GM19452 (cell line): ENCODE measurements at regions not wholly inside any gene's neighbourhood (a gene's known extent, or its start where the extent isn't known, plus 50 kb on each side); places are given as distances from the start of the nearest gene placed in this dataset.

Experiments
- ATAC-seq: cut with Tn5 transposase; IDR thresholded peaks from one replicate; pipeline ENCODE4 v1.9.1; 2021; ENCODE audit not compliant: unreplicated experiment

DNA sequence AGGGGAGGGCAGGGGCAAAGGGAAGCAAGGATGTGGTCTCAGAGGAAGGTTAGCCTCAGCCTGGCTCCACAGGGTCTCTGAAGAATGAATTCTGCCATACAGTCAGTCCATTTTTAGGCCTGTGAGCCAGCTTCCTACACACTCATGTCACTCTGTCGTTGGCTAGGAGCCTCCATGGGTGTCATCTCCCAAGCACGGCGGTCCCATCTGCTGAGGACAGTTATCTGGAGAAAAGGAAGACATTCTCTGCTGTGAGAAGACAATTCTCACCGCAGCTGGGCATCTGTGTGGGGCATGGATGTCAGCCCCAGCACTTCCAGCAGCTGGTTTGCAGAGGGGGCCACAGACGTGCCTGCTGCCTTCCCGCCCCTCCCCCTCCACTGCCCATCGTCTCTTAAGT is 167.6 kb downstream of the LINC00237 start:
- no peak for ATAC-seq

DNA sequence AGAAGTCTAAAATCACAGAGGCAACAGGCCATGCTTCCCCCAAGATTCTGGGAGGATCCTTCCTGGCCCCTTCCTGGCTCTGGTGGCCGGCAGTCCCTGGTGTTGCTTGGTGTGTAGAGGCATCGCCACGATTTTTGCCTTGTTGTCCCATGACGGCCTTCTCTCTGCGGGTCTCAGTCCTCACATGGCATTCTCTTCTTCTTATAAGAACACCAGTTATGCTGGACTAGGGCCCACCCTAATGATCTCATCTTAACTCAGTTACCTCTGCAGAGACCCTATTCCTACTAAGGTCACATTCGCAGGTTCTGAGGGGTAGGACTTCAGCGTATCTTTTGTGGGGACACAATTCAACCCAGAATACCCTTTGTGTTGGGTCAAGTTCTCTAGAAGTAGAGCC is 168.0 kb downstream of the LINC00237 start:
- no peak for ATAC-seq

DNA sequence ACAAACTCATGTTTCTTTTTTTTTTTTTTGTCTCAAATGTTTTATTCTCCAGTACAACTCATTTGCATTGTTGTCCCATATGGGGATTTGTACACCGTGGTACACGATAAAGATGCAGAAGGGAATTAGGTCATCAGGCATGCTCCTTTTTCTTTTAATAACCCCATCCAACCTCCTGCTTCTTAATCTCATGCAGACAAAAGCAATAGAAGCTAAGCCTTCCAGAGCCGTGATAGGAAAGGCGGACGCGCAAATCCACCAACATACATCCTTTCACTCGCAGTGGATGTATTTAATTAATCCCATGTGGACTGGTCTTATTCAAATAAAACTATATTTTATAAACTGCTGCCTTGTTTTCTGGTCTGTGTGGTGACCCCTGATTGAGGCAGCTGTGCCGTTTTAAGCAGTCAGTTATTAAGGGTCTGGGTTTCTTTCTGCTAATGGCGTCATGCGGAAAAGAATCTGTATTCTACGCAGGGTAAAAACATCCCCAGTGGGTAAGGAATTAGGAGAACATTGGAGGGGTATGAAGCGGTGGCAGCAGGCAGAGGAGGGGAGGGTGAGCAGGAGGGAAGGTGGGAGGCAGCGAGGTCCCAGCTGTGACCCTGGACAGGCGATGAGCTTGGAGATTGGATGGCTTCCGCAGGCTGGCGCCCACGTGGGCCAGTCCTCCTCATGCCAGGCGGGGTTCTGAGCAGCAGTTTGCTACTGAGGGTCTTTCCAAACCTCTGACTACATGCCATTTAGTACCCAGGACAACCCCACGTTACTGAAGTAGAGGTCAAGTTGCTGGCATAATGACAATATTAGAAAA is 172.8 kb downstream of the LINC00237 start:
- ATAC-seq = no peak

DNA sequence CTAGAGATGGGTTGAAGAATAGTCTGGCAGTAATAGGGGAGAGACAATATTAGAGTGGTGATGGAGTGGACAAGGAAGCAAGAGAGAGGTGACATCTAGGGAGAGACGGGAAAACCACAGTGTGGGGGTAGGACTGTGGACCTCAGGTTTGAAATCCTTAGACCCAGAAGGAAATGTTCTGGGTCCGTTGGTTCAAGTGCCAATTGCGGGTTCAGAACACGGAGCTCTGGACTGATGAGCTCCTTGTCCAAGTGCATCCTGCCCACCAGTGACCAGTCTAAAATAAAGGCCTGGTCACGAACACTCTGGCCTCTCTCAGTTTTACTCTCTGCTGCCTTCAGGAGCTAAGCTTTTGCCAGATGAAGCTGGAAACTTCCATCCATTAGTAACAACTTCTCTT is 174.0 kb downstream of the LINC00237 start:
- no peak for ATAC-seq

DNA sequence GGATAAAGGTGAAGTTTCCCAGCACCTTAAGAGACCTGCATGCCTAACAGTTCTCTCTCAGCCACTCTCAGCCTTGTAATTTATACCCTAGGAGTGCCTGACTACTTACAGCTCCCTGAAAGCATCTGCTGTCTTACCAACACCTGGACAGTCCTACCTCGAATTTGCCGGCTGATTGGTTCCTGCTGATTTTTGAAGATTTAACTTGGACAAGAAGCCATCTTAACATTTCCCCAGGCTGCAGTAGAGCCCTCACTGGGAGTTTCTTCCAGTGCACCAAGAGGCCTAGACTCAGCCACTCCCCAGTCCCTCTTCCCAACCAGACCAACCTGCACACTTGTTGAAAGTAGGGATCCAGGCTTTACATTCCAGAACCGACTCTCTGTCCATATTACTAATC is 174.5 kb downstream of the LINC00237 start:
- ATAC-seq = no peak

DNA sequence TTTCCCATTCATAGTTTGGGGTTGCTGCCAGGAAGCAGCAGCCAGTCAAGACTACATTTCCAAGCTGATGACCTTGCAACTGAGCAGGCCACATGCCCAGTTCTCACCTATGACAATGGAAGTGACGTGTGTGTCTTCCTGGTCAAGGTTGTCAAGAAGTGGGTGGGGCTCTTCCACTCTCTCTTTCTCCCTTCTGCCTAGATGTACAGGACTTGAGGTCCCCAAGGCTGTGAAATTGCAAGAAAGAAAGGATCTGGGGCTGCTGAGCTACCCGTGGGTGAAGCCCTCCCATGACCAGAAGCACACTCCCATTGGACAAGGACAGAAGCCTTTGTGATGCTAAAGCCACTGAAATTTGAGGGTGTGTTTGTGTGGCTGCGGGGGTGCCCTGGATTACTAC is 175.1 kb downstream of the LINC00237 start:
- no peak for ATAC-seq

DNA sequence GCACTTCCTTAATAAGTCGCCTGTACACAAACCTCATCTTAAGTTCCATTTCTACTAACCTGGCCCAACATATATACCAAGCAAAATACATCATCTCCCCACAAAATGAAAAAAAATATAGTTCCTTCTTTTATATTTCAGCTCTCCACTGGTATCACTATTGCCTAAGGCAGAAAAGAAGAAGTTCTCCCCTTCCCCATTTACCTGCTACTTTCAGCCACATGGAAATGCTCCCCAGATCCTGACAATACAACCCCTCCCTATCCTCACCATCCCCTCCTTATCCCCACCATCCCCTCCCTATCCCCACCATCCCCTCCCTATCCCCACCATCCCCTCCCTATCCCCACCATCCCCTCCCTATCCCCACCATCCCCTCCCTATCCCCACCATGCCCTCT is 175.7 kb downstream of the LINC00237 start:
- no peak for ATAC-seq

DNA sequence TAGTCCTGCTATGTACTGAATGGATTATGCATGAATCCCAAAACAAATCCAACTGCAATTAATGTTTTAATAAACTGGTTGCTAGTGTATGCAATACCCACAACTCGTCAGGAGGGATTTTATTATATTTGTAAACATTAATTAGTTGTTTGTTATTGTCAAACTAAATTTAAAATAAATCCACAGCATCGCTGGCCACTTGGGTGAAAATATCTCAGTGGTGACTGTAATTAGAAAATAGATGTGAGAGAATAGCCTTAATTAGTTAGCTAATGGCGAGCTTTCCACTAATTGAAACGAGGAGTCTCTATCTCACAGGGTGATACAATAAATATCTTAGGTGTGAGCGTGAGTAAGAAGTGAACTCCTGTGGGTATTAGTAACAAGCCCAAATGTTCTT is 176.8 kb downstream of the LINC00237 start:
- ATAC-seq = no peak

DNA sequence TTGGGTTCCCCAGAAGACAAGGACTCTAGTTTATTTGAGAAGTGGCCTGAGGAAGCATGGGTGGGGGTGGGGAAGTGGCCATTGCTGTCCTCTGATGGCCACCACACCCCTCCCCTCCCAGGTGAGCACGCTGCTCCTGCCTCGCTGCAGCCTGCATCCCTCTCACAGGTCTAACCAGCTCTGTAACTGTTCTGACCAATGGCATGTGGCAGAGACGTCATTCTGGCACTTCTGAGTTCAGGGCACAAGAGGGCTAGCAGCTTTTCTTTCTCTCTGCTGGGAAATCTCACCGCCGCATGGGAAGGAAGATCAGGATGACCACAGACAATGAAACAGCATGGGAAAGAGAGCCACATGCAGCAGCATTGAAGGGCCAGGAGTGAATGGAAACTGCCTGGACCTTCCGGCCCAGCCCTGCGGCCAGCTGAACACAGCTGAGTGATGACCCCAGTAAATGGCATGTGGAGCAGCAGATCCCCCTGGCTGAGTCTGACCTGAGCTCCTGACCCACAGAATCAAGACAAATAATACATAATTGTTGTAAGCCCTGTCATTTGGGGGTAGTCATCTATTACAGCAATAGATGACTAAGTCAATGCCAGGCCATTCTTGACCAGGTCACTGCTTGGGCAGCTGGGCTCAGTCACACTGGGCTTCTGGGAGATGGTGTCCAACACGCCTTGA is 179.8 kb downstream of the LINC00237 start:
- no peak for ATAC-seq

DNA sequence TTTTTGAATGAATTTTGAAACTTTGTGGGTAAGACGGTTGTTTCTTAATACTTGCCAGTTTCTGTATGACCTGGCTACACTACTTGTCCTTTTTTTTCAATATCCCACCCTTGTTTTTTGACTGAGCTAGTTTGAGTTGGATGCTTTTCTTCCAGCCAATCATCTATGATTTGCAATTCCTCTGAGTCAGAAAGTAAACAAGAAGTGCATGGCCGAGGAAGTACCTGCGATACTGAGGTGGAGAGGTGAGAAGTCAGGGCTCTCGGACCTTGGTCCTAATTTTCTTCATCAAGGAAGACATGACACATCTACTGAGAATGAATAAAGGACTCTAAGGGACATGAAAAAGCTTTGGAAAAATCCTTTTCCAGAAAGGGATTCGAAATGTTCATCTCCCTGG is 185.7 kb downstream of the LINC00237 start:
- ATAC-seq = no peak

DNA sequence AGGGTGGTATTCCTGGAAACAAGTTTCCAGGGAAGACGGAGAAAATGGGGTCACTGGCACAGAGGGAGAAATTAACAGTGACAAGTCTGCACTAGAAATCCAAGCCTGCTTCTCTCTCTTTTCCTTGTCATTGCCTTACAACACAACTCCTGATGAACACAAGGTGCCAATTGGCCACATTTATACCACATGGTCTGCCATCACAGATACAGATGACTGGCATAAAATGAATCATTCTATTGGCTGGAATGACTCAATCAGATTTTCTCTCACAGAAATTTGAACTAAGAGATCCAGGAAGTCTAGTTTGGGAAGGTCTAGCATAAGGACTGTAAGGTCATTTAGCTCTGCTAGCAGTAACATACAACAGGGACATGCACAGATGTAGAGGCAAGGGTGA is 190.3 kb downstream of the LINC00237 start:
- no peak for ATAC-seq

DNA sequence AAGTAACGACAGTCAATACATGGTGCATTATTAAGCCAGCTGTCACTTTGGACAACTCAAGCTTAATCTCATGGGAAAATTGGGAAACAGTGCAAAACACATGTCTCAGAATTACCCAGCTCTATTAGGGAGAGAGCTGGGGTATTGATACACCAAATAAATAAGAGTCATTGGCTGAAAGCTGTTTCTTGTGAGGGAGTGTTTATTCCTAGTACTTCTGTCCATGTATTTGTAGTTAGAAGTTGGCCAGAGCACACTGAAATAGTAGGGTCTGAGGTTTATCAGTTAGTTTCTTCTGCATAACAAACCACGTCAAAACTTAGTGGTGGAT is 192.0 kb upstream of the RALGAPA2 start:
- ATAC-seq = no peak

DNA sequence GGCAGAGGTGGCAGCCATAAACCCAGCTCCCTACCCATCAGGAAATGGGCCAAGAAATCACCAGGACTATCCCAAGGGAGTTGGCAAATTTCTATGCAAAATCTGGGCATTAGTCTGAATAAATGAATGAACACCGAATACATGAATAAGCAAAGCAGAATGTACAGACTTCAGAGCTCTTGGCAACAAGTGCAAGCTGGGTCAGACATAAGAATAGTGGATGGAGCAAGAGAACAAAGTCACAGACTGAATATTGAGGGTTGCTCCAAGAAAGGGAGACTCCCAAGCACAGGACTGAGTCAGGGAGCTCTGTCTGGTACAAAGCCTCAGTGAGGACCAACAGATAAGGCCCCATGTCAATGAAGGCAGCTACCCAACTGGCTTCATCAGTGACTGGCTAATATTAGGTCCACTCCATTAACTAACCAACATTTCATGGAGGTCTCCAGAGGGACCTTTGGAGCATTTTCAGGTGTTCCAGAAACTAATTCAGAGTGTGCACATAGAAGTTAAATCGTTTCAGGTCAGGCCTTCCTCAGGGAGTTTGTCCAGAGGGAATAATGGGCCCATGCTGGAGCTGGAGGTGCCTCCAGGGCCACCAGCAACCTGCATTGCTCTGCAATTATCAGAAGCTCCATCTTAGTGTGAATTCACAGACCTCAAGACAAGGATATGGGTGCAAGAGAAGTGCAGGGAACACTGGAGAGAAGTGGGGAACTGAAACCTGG is 191.5 kb upstream of the RALGAPA2 start:
- ATAC-seq = no peak

DNA sequence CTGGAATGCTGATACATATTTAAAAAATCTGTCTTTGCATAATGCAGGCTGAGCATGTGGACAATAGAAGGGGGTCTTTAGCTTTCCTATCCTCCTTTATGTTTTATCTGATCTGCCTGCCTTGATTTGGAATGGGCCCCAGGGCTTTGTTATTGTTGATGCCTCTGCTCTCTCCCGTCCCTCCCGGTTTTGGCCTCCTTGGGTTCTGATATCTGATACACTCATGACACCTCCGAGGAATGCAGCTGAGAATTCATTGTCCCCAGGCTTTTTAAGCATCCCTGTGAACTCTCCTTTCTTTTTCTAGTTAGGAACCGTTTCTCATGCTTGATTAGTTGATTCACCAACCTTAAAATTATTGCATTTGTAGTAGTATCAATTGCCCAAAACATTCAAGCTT is 185.5 kb upstream of the RALGAPA2 start:
- ATAC-seq = no peak

DNA sequence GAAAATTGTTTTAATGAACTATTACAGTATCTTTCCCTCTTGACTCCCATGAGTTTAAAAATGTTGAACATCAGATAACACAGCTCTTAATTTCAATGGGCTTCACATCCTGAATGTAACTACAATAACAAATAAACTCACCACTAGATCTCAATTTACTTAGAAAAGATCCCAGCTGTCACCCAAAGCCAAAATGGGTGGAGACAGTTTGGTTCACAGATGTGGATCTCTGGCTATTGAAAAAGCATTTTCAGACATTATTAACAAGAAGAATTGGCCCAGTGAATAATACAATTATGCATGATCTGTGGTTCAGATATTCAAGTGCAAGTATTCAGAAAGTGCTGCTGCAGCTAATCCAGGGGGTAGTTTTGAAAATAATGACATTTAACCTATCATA is 184.7 kb upstream of the RALGAPA2 start:
- ATAC-seq = no peak

DNA sequence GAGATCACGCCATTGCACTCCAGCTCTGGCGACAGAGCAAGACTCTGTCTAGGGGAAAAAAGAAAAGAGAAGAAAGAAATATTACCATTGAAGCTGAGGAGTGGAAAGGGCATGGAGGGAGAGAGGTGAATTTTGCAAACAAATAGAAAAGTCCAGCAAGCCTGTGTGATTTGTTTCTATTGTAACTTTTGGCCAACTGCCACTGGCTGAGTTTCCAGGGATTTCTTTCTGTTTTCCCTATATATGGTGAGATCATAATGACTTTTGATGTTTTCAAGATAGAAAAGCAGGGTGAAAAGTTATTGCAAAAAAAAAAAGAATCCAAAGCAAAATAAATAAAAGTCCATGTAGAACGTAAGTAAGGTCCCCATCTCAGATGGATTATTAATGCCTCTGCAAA is 184.2 kb upstream of the RALGAPA2 start:
- ATAC-seq = no peak

DNA sequence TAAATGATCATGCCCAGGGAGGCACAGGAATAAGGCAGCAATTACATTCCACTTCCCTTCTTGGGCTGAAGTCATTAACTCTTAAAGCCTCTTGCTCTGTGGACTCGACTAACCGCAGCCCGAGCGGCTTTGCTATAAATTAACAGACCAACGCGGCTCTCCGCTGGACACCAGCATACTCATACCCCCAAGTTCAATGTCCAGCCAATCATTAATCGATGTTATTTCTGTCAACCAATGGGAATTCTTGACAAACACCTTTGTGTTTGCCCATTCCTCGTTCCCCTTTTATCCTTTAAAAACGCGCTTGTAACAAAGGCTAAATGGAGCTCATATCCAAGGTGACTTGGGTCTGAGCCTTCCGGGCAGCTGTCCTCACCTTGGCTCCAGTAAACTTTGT is 183.1 kb upstream of the RALGAPA2 start:
- ATAC-seq = no peak

DNA sequence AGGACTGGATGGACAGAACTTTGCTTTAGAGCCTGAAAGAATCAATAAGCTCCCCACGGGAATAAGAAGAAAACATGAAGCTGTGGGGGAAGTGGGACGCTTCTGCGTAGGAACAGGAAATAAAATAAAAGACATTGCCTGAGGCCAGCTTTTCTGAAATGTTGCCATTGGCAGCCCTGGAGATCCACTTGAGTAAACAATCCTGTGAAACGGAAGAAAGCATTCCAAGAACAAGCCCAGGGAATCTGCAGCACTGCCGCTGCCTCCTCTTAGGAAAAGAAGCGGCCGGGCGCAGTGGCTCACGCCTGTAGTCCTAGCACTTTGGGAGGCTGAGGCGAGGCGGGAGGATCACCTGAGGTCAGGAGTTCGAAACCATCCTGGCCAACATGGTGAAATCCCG is 182.3 kb upstream of the RALGAPA2 start:
- ATAC-seq = no peak

DNA sequence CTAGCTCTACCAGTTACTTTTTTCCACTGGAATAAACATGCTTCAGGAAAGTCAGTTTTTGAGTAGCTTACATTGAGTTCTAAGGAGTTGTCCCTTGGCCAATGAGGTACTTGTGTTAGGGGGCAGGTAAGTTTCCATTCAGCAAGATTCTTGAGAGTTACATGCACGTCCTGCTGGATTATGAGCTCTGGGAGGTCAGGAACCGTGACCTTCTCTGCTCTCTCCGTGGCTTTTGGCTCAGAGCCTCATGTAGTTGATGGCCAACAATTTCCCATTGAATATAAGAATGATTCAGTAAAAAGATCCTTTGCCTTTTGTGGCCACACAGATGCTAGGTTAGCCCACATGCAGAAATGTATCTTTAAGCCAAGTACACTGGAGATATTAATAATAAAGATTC is 181.8 kb upstream of the RALGAPA2 start:
- no peak for ATAC-seq

DNA sequence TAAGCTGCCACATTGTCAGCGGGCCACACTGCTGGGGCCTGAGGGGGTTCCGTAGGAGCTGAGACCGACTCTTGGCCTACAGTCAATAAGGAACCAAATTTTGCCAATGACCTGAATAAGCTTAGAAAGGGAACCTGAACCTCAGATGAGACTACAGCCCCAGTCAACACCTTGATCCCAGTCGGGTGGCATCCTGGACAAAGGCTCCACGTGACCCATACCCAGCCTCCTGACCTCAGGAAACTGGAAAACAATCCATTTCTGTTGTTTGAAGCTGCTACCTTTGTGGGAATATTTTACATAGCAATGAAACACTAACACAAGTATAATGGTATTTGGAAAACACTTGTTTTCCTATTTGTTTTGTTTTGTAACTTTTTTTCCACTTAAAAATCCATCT is 179.9 kb upstream of the RALGAPA2 start:
- ATAC-seq = no peak

DNA sequence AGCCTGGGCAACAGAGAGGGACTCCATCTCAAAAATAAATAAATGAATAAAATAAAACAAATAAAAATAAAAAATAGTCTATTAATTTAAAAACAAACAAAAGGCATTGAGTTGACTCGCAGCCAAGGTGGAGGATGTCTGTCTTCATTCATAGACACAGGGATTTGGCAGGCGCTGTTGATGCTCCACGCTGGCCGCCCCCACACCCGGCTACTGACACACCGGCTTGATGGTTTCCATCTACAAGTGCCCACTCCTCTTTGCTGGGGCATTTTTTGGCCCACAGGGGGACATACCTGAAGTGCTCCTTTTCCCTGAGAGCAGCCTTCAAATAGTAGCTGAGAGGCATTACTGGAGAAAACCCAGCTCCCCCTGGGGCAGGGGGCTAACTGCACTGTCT is 178.3 kb upstream of the RALGAPA2 start:
- no peak for ATAC-seq

DNA sequence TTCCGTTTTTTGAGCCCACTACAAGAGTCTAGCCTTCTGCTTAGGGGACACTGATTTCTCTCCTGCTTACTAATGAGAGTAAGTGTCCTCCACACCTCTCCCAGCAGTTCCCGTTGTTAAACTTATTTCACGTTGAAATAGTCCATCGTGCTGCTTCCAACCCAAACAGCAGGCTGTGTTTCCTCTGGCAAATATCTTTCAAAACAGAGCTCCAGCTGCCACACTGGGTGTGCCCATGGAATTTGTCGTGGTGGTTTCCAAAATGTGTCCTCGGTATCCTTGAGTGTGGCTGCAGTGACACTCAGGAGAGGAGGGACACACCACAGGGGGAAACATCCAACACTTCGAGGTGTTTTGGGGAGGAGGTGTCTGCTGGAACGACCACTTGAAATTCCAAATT is 176.5 kb upstream of the RALGAPA2 start:
- no peak for ATAC-seq
